ENCODE measurements at regions not wholly inside any gene's neighbourhood (a gene's known extent, or its start where the extent isn't known, plus 50 kb on each side); places are given as distances from the start of the nearest gene placed in this dataset.

- Histone ChIP-seq H4K20me1 (ENCODE audit: insufficient read depth, low read length) (no peaks in the 10 kb centered on the region), H3K36me3 (replicated peaks in 1 of 2; ENCODE audit: control insufficient read depth in 1 of 2, insufficient read depth in 2 of 2, low read length in 2 of 2) (no peaks in the 10 kb centered on the region), H2AFZ (ENCODE audit: insufficient read depth, low read depth, low read length, poor library complexity, severe bottlenecking) (no peak overlapping the region), H3K9me3 (replicated peaks in 1 of 2; ENCODE audit: control insufficient read depth in 1 of 2, insufficient read depth in 1 of 2, low read length in 2 of 2) (no peaks in the 10 kb centered on the region), H3K79me2 (ENCODE audit: insufficient read depth, low read length) (no peaks in the 10 kb centered on the region), H3K27ac (ENCODE audit: low read depth in 1 of 2, low read length in 2 of 2) (no peak overlapping the region), H3K4me2 (replicated peaks; ENCODE audit: extremely low read depth, low read length, poor library complexity, severe bottlenecking) (no peak overlapping the region), H3K4me3 (replicated peaks in 1 of 3; ENCODE audit: low read depth in 2 of 3, low read length in 3 of 3) (no peak overlapping the region), H3K27me3 (ENCODE audit: control insufficient read depth in 2 of 2, insufficient read depth in 2 of 2, low read length in 2 of 2) (no peaks in the 10 kb centered on the region), H3K4me1 (ENCODE audit: control insufficient read depth in 1 of 2, insufficient read depth in 2 of 2, low read length in 2 of 2) (peaks cover 0 to 5% of the 10 kb centered on the region in 2 donors), H3K9ac (ENCODE audit: insufficient read depth, low read length, poor library complexity, severe bottlenecking) (no peak overlapping the region)
- H3K36me3 Mint-ChIP-seq = no peaks in the 10 kb centered on the region
- H3K9me3 Mint-ChIP-seq = no peaks in the 10 kb centered on the region
- no peak overlapping the region for H3K4me3 Mint-ChIP-seq
- intact Hi-C loops (cut with micrococcal nuclease) = no loop called here
- DNase-seq = no peak
- H3K4me1 Mint-ChIP-seq = peaks cover 25% of the 10 kb centered on the region
- H3K27ac Mint-ChIP-seq = no peak overlapping the region
- no peak for TF ChIP-seq CTCF (IDR thresholded peaks at IDR 0.05)
- H3K27me3 Mint-ChIP-seq (ENCODE audit: low read depth in 3 of 3) = peaks cover 0 to 5% (median 2%) of the 10 kb centered on the region in 3 donors
- 80% methylated on average over 1 of the region's 3 CpGs for whole genome bisulfite sequencing (ENCODE audit: insufficient coverage)
Observed at GRCh38 chr17:34845296-34845695, 116.0 kb downstream of the CCT6B start.

- WGBS (ENCODE audit: insufficient coverage) = 92% methylated on average over 3 of the region's 3 CpGs
- Histone ChIP-seq H3K9me3 (replicated peaks in 1 of 2; ENCODE audit: control insufficient read depth in 1 of 2, insufficient read depth in 1 of 2, low read length in 2 of 2) (no peaks in the 10 kb centered on the region), H3K79me2 (ENCODE audit: insufficient read depth, low read length) (no peaks in the 10 kb centered on the region), H4K20me1 (ENCODE audit: insufficient read depth, low read length) (no peaks in the 10 kb centered on the region), H3K27ac (ENCODE audit: low read depth in 1 of 2, low read length in 2 of 2) (no peak overlapping the region), H3K27me3 (ENCODE audit: control insufficient read depth in 2 of 2, insufficient read depth in 2 of 2, low read length in 2 of 2) (no peaks in the 10 kb centered on the region), H3K9ac (ENCODE audit: insufficient read depth, low read length, poor library complexity, severe bottlenecking) (no peak overlapping the region), H2AFZ (ENCODE audit: insufficient read depth, low read depth, low read length, poor library complexity, severe bottlenecking) (no peak overlapping the region), H3K36me3 (replicated peaks in 1 of 2; ENCODE audit: control insufficient read depth in 1 of 2, insufficient read depth in 2 of 2, low read length in 2 of 2) (no peaks in the 10 kb centered on the region), H3K4me2 (replicated peaks; ENCODE audit: extremely low read depth, low read length, poor library complexity, severe bottlenecking) (no peak overlapping the region), H3K4me3 (replicated peaks in 1 of 3; ENCODE audit: low read depth in 2 of 3, low read length in 3 of 3) (no peak overlapping the region), H3K4me1 (ENCODE audit: control insufficient read depth in 1 of 2, insufficient read depth in 2 of 2, low read length in 2 of 2) (peaks cover 0 to 5% of the 10 kb centered on the region in 2 donors)
- Mint-ChIP-seq H3K27ac (no peak overlapping the region), H3K36me3 (no peaks in the 10 kb centered on the region), H3K4me3 (no peak overlapping the region), H3K9me3 (no peaks in the 10 kb centered on the region), H3K27me3 (ENCODE audit: low read depth in 3 of 3) (peaks cover 0 to 5% (median 2%) of the 10 kb centered on the region in 3 donors), H3K4me1 (peaks cover 23% of the 10 kb centered on the region)
- intact Hi-C loops (cut with micrococcal nuclease) = no loop called here
- no peak for TF ChIP-seq CTCF (IDR thresholded peaks at IDR 0.05)
- DNase-seq = no peak
Observed at GRCh38 chr17:34843682-34844081, 117.6 kb downstream of the CCT6B start.
